Endothelial cell (in vitro differentiated cells): ENCODE measurements at regions not wholly inside any gene's neighbourhood (a gene's known extent, or its start where the extent isn't known, plus 50 kb on each side); places are given as distances from the start of the nearest gene placed in this dataset.

Experiments
- DNase-seq: peaks from one replicate; pipeline ENCODE4 v3.0.0; 2021; ENCODE audit warnings: low spot score
- H3K27ac Mint-ChIP-seq: one replicate; pipeline ENCODE4 v1.8.0; 2021; ENCODE audit warnings: mixed read lengths, inconsistent platforms; ENCODE audit not compliant: unreplicated experiment
- H3K27me3 Mint-ChIP-seq: one replicate; pipeline ENCODE4 v1.8.0; 2021; ENCODE audit warnings: mild to moderate bottlenecking, moderate library complexity, mixed read lengths, inconsistent platforms; ENCODE audit not compliant: unreplicated experiment
- H3K36me3 Mint-ChIP-seq: one replicate; pipeline ENCODE4 v1.8.0; 2021; ENCODE audit warnings: mild to moderate bottlenecking, low read depth, mixed read lengths, inconsistent platforms; ENCODE audit not compliant: unreplicated experiment
- H3K4me1 Mint-ChIP-seq: one replicate; pipeline ENCODE4 v1.8.0; 2021; ENCODE audit warnings: mild to moderate bottlenecking, mixed read lengths, inconsistent platforms; ENCODE audit not compliant: unreplicated experiment
- H3K4me3 Mint-ChIP-seq: one replicate; pipeline ENCODE4 v1.8.0; 2021; ENCODE audit warnings: mild to moderate bottlenecking, mixed read lengths, inconsistent platforms; ENCODE audit not compliant: unreplicated experiment
- H3K9me3 Mint-ChIP-seq: one replicate; pipeline ENCODE4 v1.8.0; 2021; ENCODE audit warnings: mixed read lengths, inconsistent platforms; ENCODE audit not compliant: unreplicated experiment
- CTCF ChIP-seq: fragments of 200-600 bp; sonication (generic); IDR thresholded peaks from one replicate; pipeline ENCODE4 v1.5.0; 2021; ENCODE audit warnings: antibody characterized with exemption; ENCODE audit not compliant: unreplicated experiment

- H3K4me3 Mint-ChIP-seq, result no peak overlapping the region
- no peak for TF ChIP-seq CTCF
- no peak overlapping the region for H3K27ac Mint-ChIP-seq
- H3K27me3 Mint-ChIP-seq, result no peaks in the 10 kb centered on the region
- H3K4me1 Mint-ChIP-seq, result no peaks in the 10 kb centered on the region
- no peak for DNase-seq
- no peaks in the 10 kb centered on the region for H3K9me3 Mint-ChIP-seq
- no peaks in the 10 kb centered on the region for H3K36me3 Mint-ChIP-seq
These were observed 434.0 kb downstream of the NR2F2 start for GRCh38 chr15:96764501-96764900.

- H3K4me3 Mint-ChIP-seq, result no peak overlapping the region
- no peak overlapping the region for H3K27ac Mint-ChIP-seq
- peaks cover 3% of the 10 kb centered on the region for H3K4me1 Mint-ChIP-seq
- TF ChIP-seq CTCF, result no peak
- no peaks in the 10 kb centered on the region for H3K27me3 Mint-ChIP-seq
- no peaks in the 10 kb centered on the region for H3K9me3 Mint-ChIP-seq
- H3K36me3 Mint-ChIP-seq, result no peaks in the 10 kb centered on the region
- no peak for DNase-seq
These were observed 434.4 kb downstream of the NR2F2 start for GRCh38 chr15:96764946-96765345.

GRCh38 chr15:96766366-96766765 lies 435.9 kb downstream of the NR2F2 start:
- no peaks in the 10 kb centered on the region for H3K27me3 Mint-ChIP-seq
- H3K9me3 Mint-ChIP-seq, result no peaks in the 10 kb centered on the region
- no peak overlapping the region for H3K27ac Mint-ChIP-seq
- H3K4me1 Mint-ChIP-seq, result peaks cover 9% of the 10 kb centered on the region
- no peaks in the 10 kb centered on the region for H3K36me3 Mint-ChIP-seq
- no peak for DNase-seq
- TF ChIP-seq CTCF, result no peak
- no peak overlapping the region for H3K4me3 Mint-ChIP-seq

- DNase-seq, result no peak
- H3K36me3 Mint-ChIP-seq, result no peaks in the 10 kb centered on the region
- no peak for TF ChIP-seq CTCF
- H3K27ac Mint-ChIP-seq, result no peak overlapping the region
- H3K4me3 Mint-ChIP-seq, result no peak overlapping the region
- H3K9me3 Mint-ChIP-seq, result no peaks in the 10 kb centered on the region
- H3K4me1 Mint-ChIP-seq, result peaks cover 9% of the 10 kb centered on the region
- H3K27me3 Mint-ChIP-seq, result no peaks in the 10 kb centered on the region
These were observed 437.4 kb downstream of the NR2F2 start for GRCh38 chr15:96767703-96768434.

- Mint-ChIP-seq H3K27ac (no peak overlapping the region), H3K4me3 (no peak overlapping the region), H3K9me3 (no peaks in the 10 kb centered on the region), H3K4me1 (peaks cover 9% of the 10 kb centered on the region), H3K27me3 (no peaks in the 10 kb centered on the region), H3K36me3 (no peaks in the 10 kb centered on the region)
- TF ChIP-seq CTCF, result no peak
- no peak for DNase-seq
These were observed 437.9 kb downstream of the NR2F2 start for GRCh38 chr15:96768435-96768789.
